ENCODE measurements at regions not wholly inside any gene's neighbourhood (a gene's known extent, or its start where the extent isn't known, plus 50 kb on each side); places are given as distances from the start of the nearest gene placed in this dataset.

DNA sequence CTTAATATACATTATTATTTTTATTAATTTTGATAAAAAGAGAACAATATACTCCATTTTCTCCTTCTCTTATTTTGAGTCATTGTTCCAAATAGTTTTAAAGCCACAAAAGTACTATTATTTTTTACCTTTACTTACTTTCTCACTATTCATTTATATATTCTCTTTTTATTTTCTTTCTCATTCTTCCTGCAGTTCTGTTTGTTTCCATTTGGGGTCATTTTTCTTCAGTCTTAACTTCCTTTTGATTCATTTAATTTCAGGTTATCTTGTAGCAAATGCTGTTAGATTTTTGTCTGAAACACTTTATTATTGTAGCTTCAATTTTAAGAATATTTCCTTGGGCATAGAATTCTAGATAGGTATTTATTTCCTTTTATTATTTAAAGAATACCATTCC is 438.6 kb upstream of the EPHA5 start:
- DNase-seq (ENCODE audit: low read depth, low spot score): no peak
- CTCF ChIA-PET: no interaction called here
- no peak overlapping the region for H3K4me3 ChIP-seq (ENCODE audit: low read depth, low read length)
- TF ChIP-seq, protein P1, sequence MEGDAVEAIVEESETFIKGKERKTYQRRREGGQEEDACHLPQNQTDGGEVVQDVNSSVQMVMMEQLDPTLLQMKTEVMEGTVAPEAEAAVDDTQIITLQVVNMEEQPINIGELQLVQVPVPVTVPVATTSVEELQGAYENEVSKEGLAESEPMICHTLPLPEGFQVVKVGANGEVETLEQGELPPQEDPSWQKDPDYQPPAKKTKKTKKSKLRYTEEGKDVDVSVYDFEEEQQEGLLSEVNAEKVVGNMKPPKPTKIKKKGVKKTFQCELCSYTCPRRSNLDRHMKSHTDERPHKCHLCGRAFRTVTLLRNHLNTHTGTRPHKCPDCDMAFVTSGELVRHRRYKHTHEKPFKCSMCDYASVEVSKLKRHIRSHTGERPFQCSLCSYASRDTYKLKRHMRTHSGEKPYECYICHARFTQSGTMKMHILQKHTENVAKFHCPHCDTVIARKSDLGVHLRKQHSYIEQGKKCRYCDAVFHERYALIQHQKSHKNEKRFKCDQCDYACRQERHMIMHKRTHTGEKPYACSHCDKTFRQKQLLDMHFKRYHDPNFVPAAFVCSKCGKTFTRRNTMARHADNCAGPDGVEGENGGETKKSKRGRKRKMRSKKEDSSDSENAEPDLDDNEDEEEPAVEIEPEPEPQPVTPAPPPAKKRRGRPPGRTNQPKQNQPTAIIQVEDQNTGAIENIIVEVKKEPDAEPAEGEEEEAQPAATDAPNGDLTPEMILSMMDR (IDR thresholded peaks at IDR 0.05; ENCODE audit: low read depth, low read length): no peak
- H3K9me3 ChIP-seq (ENCODE audit: control insufficient read depth, insufficient read depth, low read length): peaks cover 4% of the 10 kb centered on the region
- POLR2A ChIA-PET: no interaction called here
- H3K27ac ChIP-seq (ENCODE audit: low read depth, low read length): no peak overlapping the region
- H3K27me3 ChIP-seq (ENCODE audit: control insufficient read depth, insufficient read depth, low read length): no peaks in the 10 kb centered on the region

DNA sequence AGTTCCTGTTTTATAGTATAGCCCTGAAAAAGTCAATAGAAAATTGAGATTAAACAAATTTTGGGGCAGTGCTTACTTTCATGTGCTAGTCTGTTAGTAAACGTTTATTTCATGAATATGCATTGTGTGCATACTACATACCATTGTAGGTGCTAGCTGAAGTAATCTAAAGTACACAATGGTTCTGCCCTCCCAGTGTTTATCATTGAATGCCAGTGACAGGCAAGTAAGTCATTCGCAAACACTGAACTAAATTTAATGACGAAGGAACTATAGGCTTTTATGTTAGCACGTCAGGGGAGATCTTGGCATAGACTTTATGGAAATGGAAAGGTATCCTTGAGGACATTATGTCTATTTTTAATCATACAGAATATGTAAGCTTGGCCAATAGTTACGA is 426.9 kb upstream of the EPHA5 start:
- Histone ChIP-seq H3K27me3 (ENCODE audit: control insufficient read depth, insufficient read depth, low read length) (no peaks in the 10 kb centered on the region), H3K27ac (ENCODE audit: low read depth, low read length) (no peak overlapping the region), H3K4me3 (ENCODE audit: low read depth, low read length) (no peak overlapping the region), H3K9me3 (ENCODE audit: control insufficient read depth, insufficient read depth, low read length) (peaks cover 13% of the 10 kb centered on the region)
- TF ChIP-seq, protein P1 (IDR thresholded peaks at IDR 0.05; ENCODE audit: low read depth, low read length): no peak
- POLR2A ChIA-PET: no interaction called here
- CTCF ChIA-PET: no interaction called here
- no peak for DNase-seq (ENCODE audit: low read depth, low spot score)

DNA sequence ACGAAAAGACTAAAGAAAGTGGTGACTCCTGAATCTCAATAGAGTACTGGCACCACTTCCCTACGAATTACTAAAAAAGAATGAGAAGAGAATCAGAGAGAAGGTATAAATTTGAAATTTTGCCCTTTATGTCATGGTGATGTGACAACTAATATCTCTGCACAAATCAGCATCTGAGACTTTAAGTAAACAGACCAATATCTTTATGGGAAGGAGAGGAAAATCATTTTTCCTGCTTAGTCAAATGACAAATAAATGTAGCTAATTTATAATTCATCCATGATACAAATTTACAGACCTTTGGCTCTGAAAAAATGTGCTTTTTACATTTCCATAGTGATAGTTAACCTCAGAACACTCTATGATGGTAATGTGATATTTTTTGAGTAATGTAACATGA is 424.8 kb upstream of the EPHA5 start:
- Histone ChIP-seq H3K27ac (ENCODE audit: low read depth, low read length) (no peak overlapping the region), H3K4me3 (ENCODE audit: low read depth, low read length) (no peak overlapping the region), H3K9me3 (ENCODE audit: control insufficient read depth, insufficient read depth, low read length) (peaks cover 13% of the 10 kb centered on the region), H3K27me3 (ENCODE audit: control insufficient read depth, insufficient read depth, low read length) (no peaks in the 10 kb centered on the region)
- ChIA-PET POLR2A (no interaction called here), CTCF (no interaction called here)
- TF ChIP-seq, protein P1 (IDR thresholded peaks at IDR 0.05; ENCODE audit: low read depth, low read length): no peak
- no peak for DNase-seq (ENCODE audit: low read depth, low spot score)

DNA sequence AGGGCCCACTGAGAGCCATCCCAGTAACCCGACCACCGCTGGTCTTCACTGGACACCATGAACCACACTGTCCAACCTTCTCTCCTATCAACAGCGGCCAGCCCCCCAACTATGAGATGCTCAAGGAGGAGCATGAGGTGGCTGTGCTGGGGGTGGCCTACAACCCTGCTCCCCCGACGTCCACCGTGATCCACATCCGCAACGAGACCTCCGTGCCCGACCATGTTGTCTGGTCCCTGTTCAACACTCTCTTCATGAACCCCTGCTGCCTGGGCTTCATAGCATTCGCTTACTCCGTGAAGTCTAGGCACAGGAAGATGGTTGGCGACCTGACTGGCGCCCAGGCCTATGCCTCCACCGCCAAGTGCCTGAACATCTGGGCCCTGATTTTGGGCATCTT is 423.8 kb upstream of the EPHA5 start:
- no peak for DNase-seq (ENCODE audit: low read depth, low spot score)
- TF ChIP-seq, protein P1 (IDR thresholded peaks at IDR 0.05; ENCODE audit: low read depth, low read length): no peak
- Histone ChIP-seq H3K9me3 (ENCODE audit: control insufficient read depth, insufficient read depth, low read length) (peaks cover 9% of the 10 kb centered on the region), H3K4me3 (ENCODE audit: low read depth, low read length) (no peak overlapping the region), H3K27me3 (ENCODE audit: control insufficient read depth, insufficient read depth, low read length) (no peaks in the 10 kb centered on the region), H3K27ac (ENCODE audit: low read depth, low read length) (no peak overlapping the region)
- POLR2A ChIA-PET: no interaction called here
- CTCF ChIA-PET: no interaction called here

DNA sequence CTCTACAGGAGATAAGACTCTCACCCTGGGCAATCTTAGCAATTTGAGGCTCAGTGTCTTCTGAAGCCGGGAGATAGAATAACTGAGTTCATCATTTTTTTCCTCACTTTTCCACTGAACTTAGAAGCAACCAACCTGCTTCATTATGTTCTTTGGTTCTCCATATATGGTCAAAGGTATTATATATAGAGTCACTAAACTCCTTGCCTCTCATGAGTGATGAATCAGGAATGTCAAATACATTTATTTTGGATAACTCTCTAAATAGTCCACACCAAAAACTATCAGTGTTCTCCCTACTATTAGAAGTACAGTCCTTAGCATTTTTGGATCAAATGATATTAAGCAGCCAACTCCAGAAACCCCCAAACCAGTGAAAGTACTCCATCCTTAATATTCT is 421.5 kb upstream of the EPHA5 start:
- H3K4me3 ChIP-seq (ENCODE audit: low read depth, low read length): no peak overlapping the region
- H3K9me3 ChIP-seq (ENCODE audit: control insufficient read depth, insufficient read depth, low read length): peaks cover 10% of the 10 kb centered on the region
- no peak for DNase-seq (ENCODE audit: low read depth, low spot score)
- no peak overlapping the region for H3K27ac ChIP-seq (ENCODE audit: low read depth, low read length)
- ChIA-PET CTCF (no interaction called here), POLR2A (no interaction called here)
- H3K27me3 ChIP-seq (ENCODE audit: control insufficient read depth, insufficient read depth, low read length): no peaks in the 10 kb centered on the region
- TF ChIP-seq, protein P1 (IDR thresholded peaks at IDR 0.05; ENCODE audit: low read depth, low read length): no peak

All from AG04450 (cell line).